GM12878 (cell line): ENCODE measurements at regions not wholly inside any gene's neighbourhood (a gene's known extent, or its start where the extent isn't known, plus 50 kb on each side); places are given as distances from the start of the nearest gene placed in this dataset.

Experiments used
- CTCF ChIP-seq, 3 experiments: IDR thresholded peaks in 2 of 3; conservative IDR thresholded peaks in 1 of 3; 2 replicates each; pipeline ENCODE4 v1.5.1; 2011; ENCODE audit warnings: low read depth in 3 of 3, low read length in 3 of 3, mild to moderate bottlenecking in 3 of 3, control low read depth in 2 of 3, moderate library complexity in 2 of 3, inconsistent platforms in 1 of 3, mixed read lengths in 1 of 3; ENCODE audit not compliant: control insufficient read depth in 2 of 3, insufficient read depth in 1 of 3; ENCODE audit errors: extremely low read depth in 1 of 3
- EZH2 ChIP-seq: IDR thresholded peaks from 2 replicates; pipeline ENCODE4 v1.6.1; 2012; ENCODE audit warnings: low read depth, mild to moderate bottlenecking, control low read depth, inconsistent platforms, low read length, borderline replicate concordance; ENCODE audit not compliant: control insufficient read depth
- FOS ChIP-seq: IDR thresholded peaks from 3 replicates; pipeline ENCODE4 v1.6.1; 2011; ENCODE audit warnings: borderline replicate concordance; ENCODE audit not compliant: insufficient read length; ENCODE audit errors: extremely low read depth
- FOXM1 ChIP-seq: IDR thresholded peaks from 2 replicates; pipeline ENCODE4 v1.6.1; 2012; ENCODE audit warnings: low read depth, mild to moderate bottlenecking, inconsistent platforms, low read length, moderate library complexity
- KAT2A ChIP-seq: conservative IDR thresholded peaks from 2 replicates; pipeline ENCODE4 v1.6.1; 2011; ENCODE audit warnings: low read depth, low read length; ENCODE audit not compliant: control insufficient read depth
- SMC3 ChIP-seq: IDR thresholded peaks from 2 replicates; pipeline ENCODE4 v1.6.1; 2011; ENCODE audit warnings: low read length, improper control_type of control experiment, borderline replicate concordance
- ZNF24 ChIP-seq: fragments of 450-650 bp; IDR thresholded peaks from 2 replicates; pipeline ENCODE4 v1.6.1; 2017; ENCODE audit warnings: antibody characterized with exemption, mild to moderate bottlenecking
- TF ChIP-seq, protein P1 (sequence below): IDR thresholded peaks from 2 replicates; pipeline ENCODE4 v1.6.1; 2012; ENCODE audit warnings: low read depth, low read length, improper control_type of control experiment

DNA sequence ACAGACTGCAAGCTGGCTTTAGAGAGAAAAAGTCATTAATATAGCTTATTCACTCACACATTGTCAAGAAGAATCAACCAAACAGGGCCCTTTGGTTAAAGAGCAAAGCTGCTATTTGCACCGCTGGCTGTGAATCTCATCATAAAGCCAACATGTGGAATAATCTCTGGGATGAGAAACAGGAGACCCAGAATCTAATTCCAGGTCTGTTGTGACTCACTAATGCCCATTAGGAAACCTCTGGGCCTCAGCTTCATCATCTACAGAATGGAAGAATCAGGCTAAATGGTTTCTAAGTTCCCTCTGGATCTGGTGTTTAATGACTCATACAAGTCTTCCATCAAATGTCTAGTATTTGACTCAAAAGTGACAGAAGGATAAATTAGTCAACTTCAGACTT is 591.7 kb upstream of the DDX18 start:
- TF ChIP-seq CTCF (IDR thresholded peaks at IDR 0.05 in 2 of 3, conservative IDR thresholded peaks at IDR 0.05 in 1 of 3; ENCODE audit: control insufficient read depth in 2 of 3, extremely low read depth in 1 of 3, insufficient read depth in 1 of 3, low read depth in 3 of 3, low read length in 3 of 3) (no peak), KAT2A (no peak), FOXM1 (no peak), ZNF24 (no peak), FOS (no peak), SMC3 (no peak), EZH2 (no peak)
- TF ChIP-seq, protein P1, sequence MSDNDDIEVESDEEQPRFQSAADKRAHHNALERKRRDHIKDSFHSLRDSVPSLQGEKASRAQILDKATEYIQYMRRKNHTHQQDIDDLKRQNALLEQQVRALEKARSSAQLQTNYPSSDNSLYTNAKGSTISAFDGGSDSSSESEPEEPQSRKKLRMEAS = no peak
